Tibial artery (tissue), 4 donors: ENCODE measurements at regions not wholly inside any gene's neighbourhood (a gene's known extent, or its start where the extent isn't known, plus 50 kb on each side); places are given as distances from the start of the nearest gene placed in this dataset.

Experiments
- DNase-seq, 2 donors: peaks; one replicate each; pipeline ENCODE4 v3.0.0-alpha.2; 2019
- H3K27ac ChIP-seq, 2 donors: fragments of 200-600 bp; sonication (generic) in 1 of 2; 1 replicate in 1 of 2; 2 replicates in 1 of 2; pipeline ENCODE4 v1.5.1; 2018 to 2019; ENCODE audit warnings: mild to moderate bottlenecking in 1 of 2
- H3K27me3 ChIP-seq, 2 donors: fragments of 200-600 bp; sonication (generic) in 1 of 2; one replicate each; pipeline versions ENCODE4 v1.5.1 to v1.6.0; 2016 to 2019
- H3K36me3 ChIP-seq, 3 donors: fragments of 200-600 bp; sonication (generic) in 2 of 3; one replicate each; pipeline ENCODE4 v1.5.1; 2016 to 2019; ENCODE audit warnings: mild to moderate bottlenecking in 2 of 3
- H3K4me1 ChIP-seq, 4 donors: fragments of 200-600 bp; sonication (generic) in 2 of 4; 1 replicate in 3 of 4; 2 replicates in 1 of 4; pipeline ENCODE4 v1.5.1; 2016 to 2019
- H3K4me3 ChIP-seq, 2 donors: fragments of 200-600 bp; sonication (generic) in 1 of 2; 1 replicate in 1 of 2; 2 replicates in 1 of 2; pipeline ENCODE4 v1.5.1; 2018 to 2019; ENCODE audit warnings: mild to moderate bottlenecking in 2 of 2
- H3K9me3 ChIP-seq, 3 donors: fragments of 200-600 bp; sonication (generic) in 1 of 3; one replicate each; pipeline ENCODE4 v1.5.1; 2016 to 2019
- intact Hi-C: fragments of 100-400 bp; cut with DNase I; formaldehyde crosslinking; loops from one replicate; pipeline ENCODE4 v1.15.0; 2023; ENCODE audit warnings: low total_unique reads
- TF ChIP-seq, protein P1 (sequence below), 2 experiments: fragments of 200-600 bp in 1 of 2; fragments of 450-650 bp in 1 of 2; IDR thresholded peaks; one replicate each; pipeline ENCODE4 v1.5.1; 2017 to 2019; ENCODE audit warnings: antibody characterized with exemption in 2 of 2, mild to moderate bottlenecking in 1 of 2, moderate library complexity in 1 of 2

- intact Hi-C loops = no loop called here
- peaks cover 0 to 9% (median 6%) of the 10 kb centered on the region in 4 donors for H3K4me1 ChIP-seq
- TF ChIP-seq, protein P1, sequence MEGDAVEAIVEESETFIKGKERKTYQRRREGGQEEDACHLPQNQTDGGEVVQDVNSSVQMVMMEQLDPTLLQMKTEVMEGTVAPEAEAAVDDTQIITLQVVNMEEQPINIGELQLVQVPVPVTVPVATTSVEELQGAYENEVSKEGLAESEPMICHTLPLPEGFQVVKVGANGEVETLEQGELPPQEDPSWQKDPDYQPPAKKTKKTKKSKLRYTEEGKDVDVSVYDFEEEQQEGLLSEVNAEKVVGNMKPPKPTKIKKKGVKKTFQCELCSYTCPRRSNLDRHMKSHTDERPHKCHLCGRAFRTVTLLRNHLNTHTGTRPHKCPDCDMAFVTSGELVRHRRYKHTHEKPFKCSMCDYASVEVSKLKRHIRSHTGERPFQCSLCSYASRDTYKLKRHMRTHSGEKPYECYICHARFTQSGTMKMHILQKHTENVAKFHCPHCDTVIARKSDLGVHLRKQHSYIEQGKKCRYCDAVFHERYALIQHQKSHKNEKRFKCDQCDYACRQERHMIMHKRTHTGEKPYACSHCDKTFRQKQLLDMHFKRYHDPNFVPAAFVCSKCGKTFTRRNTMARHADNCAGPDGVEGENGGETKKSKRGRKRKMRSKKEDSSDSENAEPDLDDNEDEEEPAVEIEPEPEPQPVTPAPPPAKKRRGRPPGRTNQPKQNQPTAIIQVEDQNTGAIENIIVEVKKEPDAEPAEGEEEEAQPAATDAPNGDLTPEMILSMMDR (IDR thresholded peaks at IDR 0.05) = no peak
- H3K4me3 ChIP-seq = no peak overlapping the region
- no peaks in the 10 kb centered on the region for H3K27me3 ChIP-seq
- no peaks in the 10 kb centered on the region for H3K9me3 ChIP-seq
- H3K36me3 ChIP-seq = peaks cover 0 to 6% (median 6%) of the 10 kb centered on the region in 3 donors
- no peak overlapping the region for H3K27ac ChIP-seq
- DNase-seq = no peak
These were observed 169.1 kb downstream of the KATNIP start for GRCh38 chr16:27719106-27719445.

- H3K27me3 ChIP-seq = no peaks in the 10 kb centered on the region
- intact Hi-C loops = no loop called here
- no peak overlapping the region for H3K27ac ChIP-seq
- peaks cover 0 to 10% (median 6%) of the 10 kb centered on the region in 3 donors for H3K36me3 ChIP-seq
- DNase-seq = no peak
- TF ChIP-seq, protein P1 (IDR thresholded peaks at IDR 0.05) = no peak
- H3K4me3 ChIP-seq = no peak overlapping the region
- H3K9me3 ChIP-seq = no peaks in the 10 kb centered on the region
- peaks cover 0 to 20% (median 15%) of the 10 kb centered on the region in 4 donors for H3K4me1 ChIP-seq
These were observed 171.0 kb downstream of the KATNIP start for GRCh38 chr16:27720731-27721530.

DNA sequence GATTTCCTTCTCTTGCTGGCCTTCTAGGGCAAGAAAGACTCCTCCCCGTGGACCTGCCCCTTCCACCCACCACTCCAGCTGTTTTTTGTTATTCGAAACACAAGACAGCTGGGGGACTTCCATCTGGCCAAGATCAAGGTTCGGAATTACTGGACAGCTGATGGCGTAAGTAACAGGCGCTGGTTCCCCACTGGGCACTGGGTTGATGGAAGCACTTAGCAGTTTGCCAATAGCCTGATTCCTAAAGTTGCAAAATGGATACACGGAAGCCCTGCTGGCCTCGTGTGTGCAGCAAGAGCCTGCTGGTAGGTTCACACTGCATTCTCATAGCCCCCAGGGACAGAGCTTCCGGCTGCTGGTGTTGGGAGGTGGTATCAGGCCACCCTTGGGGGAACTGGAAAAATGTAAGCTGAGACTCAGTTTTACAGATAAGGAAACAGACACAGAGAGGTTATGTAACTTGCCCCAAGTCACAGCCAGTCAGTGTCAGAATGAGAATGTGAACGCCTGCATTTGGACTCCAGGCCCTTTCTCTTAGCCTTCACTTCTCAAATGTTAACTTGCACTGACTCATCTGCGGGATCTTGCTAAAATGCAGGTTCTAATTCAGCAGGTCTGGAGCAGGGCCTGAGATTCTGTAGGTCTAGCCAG is 171.7 kb downstream of the KATNIP start:
- intact Hi-C loops = no loop called here
- no peaks in the 10 kb centered on the region for H3K9me3 ChIP-seq
- TF ChIP-seq, protein P1 (IDR thresholded peaks at IDR 0.05) = no peak
- peaks cover 0 to 20% (median 15%) of the 10 kb centered on the region in 4 donors for H3K4me1 ChIP-seq
- no peaks in the 10 kb centered on the region for H3K27me3 ChIP-seq
- peak; percentile 82 to 84 for DNase-seq
- no peak overlapping the region for H3K27ac ChIP-seq
- H3K4me3 ChIP-seq = no peak overlapping the region
- H3K36me3 ChIP-seq = peaks cover 0 to 11% (median 6%) of the 10 kb centered on the region in 3 donors

- TF ChIP-seq, protein P1 (IDR thresholded peaks at IDR 0.05) = no peak
- Histone ChIP-seq H3K27ac (no peak overlapping the region), H3K27me3 (no peaks in the 10 kb centered on the region), H3K4me3 (no peak overlapping the region), H3K36me3 (peaks cover 0 to 11% (median 9%) of the 10 kb centered on the region in 3 donors), H3K4me1 (peaks cover 0 to 20% (median 15%) of the 10 kb centered on the region in 4 donors), H3K9me3 (no peaks in the 10 kb centered on the region)
- DNase-seq = no peak
- intact Hi-C loops = no loop called here
These were observed 172.3 kb downstream of the KATNIP start for GRCh38 chr16:27722207-27722606.

DNA sequence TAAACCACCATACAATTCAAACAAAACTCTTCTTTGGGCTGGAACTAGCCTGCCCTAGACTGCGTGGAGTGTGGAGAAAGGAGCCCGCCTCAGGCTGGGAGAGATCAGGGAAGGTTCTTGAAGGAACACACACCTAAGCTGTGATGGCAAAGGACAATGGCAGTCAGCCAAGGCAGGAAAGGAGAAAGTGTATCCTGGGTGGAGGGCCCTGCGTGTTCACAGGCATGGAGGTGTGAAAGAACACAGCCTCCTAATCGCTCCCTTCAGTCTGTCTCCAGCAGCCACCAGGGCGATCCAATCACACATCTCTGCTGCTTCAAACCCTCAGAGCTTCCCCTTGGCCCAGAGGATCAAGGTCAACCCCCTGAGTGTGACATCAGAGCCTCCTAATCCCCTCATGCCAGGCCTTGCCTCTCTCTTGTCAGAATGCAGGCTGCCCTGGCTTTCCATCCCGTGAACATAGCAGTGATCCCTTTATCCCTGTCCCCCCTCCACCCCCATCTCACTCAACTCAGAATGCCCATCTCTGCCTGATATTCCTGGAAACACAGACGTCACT is 173.0 kb downstream of the KATNIP start:
- TF ChIP-seq, protein P1 (IDR thresholded peaks at IDR 0.05) = no peak
- H3K27me3 ChIP-seq = no peaks in the 10 kb centered on the region
- intact Hi-C loops = no loop called here
- H3K4me1 ChIP-seq = peaks cover 0 to 20% (median 15%) of the 10 kb centered on the region in 4 donors
- no peaks in the 10 kb centered on the region for H3K9me3 ChIP-seq
- no peak overlapping the region for H3K27ac ChIP-seq
- DNase-seq = no peak
- no peak overlapping the region for H3K4me3 ChIP-seq
- peaks cover 0 to 14% (median 13%) of the 10 kb centered on the region in 3 donors for H3K36me3 ChIP-seq
